Keratinocyte (primary cell): ENCODE measurements at regions not wholly inside any gene's neighbourhood (a gene's known extent, or its start where the extent isn't known, plus 50 kb on each side); places are given as distances from the start of the nearest gene placed in this dataset.

ENCODE experiments used
- DNase-seq: peaks from one replicate; pipeline ENCODE4 v3.0.0-alpha.2; 2011; ENCODE audit warnings: low read depth, missing footprints, low spot score
- FAIRE-seq: peaks from 2 replicates; lab custom pipeline; 2011; peaks lifted over from hg19 to GRCh38; lab: Jason Lieb, UNC
- H2AFZ ChIP-seq: 2 replicates; pipeline ENCODE4 v1.6.0; 2012; ENCODE audit warnings: low read length, control low read depth, inconsistent platforms; ENCODE audit not compliant: control insufficient read depth
- H3K27ac ChIP-seq: 2 replicates; pipeline ENCODE4 v1.5.1; 2011; ENCODE audit warnings: low read length; ENCODE audit not compliant: control insufficient read depth, insufficient read depth
- H3K27me3 ChIP-seq: 3 replicates; pipeline ENCODE4 v1.6.0; 2011; ENCODE audit warnings: low read length; ENCODE audit not compliant: control insufficient read depth, insufficient read depth; ENCODE audit errors: extremely low read depth
- H3K36me3 ChIP-seq, 2 experiments: 2 replicates in 1 of 2; 3 replicates in 1 of 2; pipeline ENCODE4 v1.5.1; 2011; ENCODE audit warnings: low read length in 2 of 2, mild to moderate bottlenecking in 1 of 2; ENCODE audit not compliant: control insufficient read depth in 2 of 2, insufficient read depth in 2 of 2; ENCODE audit errors: extremely low read depth in 1 of 2
- H3K4me1 ChIP-seq: 3 replicates; pipeline ENCODE4 v1.5.1; 2011; ENCODE audit warnings: low read length; ENCODE audit not compliant: control insufficient read depth, insufficient read depth; ENCODE audit errors: extremely low read depth
- H3K4me2 ChIP-seq: 3 replicates; pipeline ENCODE4 v1.6.0; 2011; ENCODE audit warnings: low read depth, low read length; ENCODE audit not compliant: control insufficient read depth, insufficient read depth; ENCODE audit errors: extremely low read depth
- H3K4me3 ChIP-seq, 3 experiments: fragments of 200-600 bp in 1 of 3; sonication (generic) in 1 of 3; 2 replicates in 2 of 3; 3 replicates in 1 of 3; pipeline ENCODE4 v1.5.1; 2011 to 2016; ENCODE audit warnings: low read length in 3 of 3, mild to moderate bottlenecking in 3 of 3, control low read depth in 2 of 3, inconsistent platforms in 1 of 3, low read depth in 1 of 3, mixed read lengths in 1 of 3, mixed run types in 1 of 3, moderate library complexity in 1 of 3; ENCODE audit not compliant: control insufficient read depth in 2 of 3, insufficient read depth in 2 of 3; ENCODE audit errors: extremely low read depth in 1 of 3
- H3K79me2 ChIP-seq: 2 replicates; pipeline ENCODE4 v1.6.0; 2012; ENCODE audit warnings: low read length; ENCODE audit not compliant: control insufficient read depth, insufficient read depth
- H3K9ac ChIP-seq: 3 replicates; pipeline ENCODE4 v1.6.0; 2011; ENCODE audit warnings: low read length; ENCODE audit not compliant: control insufficient read depth, insufficient read depth; ENCODE audit errors: extremely low read depth
- H3K9me1 ChIP-seq: 3 replicates; pipeline ENCODE4 v1.6.0; 2011; ENCODE audit warnings: low read length; ENCODE audit not compliant: control insufficient read depth, insufficient read depth; ENCODE audit errors: extremely low read depth
- H3K9me3 ChIP-seq: 2 replicates; pipeline ENCODE4 v1.5.1; 2012; ENCODE audit warnings: low read depth, low read length; ENCODE audit not compliant: control insufficient read depth
- H4K20me1 ChIP-seq: 3 replicates; pipeline ENCODE4 v1.6.0; 2011; ENCODE audit warnings: low read length; ENCODE audit not compliant: control insufficient read depth, insufficient read depth; ENCODE audit errors: extremely low read depth
- CTCF ChIP-seq, 3 experiments: IDR thresholded peaks in 1 of 3; conservative IDR thresholded peaks in 1 of 3; optimal IDR thresholded peaks in 1 of 3; 2 replicates in 2 of 3; 3 replicates in 1 of 3; pipeline versions ENCODE3 to v1.5.1; 2011; ENCODE audit warnings: low read length in 3 of 3, mild to moderate bottlenecking in 3 of 3, moderate library complexity in 2 of 3, control low read depth in 1 of 3, inconsistent platforms in 1 of 3; ENCODE audit not compliant: insufficient read depth in 2 of 3; ENCODE audit errors: extremely low read depth in 1 of 3
- EZH2 ChIP-seq: IDR thresholded peaks from one replicate; pipeline ENCODE4 v1.6.1; 2012; ENCODE audit warnings: inconsistent platforms, mild to moderate bottlenecking, low read length, moderate library complexity
- dilution Hi-C: fragments of 300-500 bp; cut with MboI; formaldehyde crosslinking; loops from one replicate; pipeline ENCODE4 v1.7.0; 2020; ENCODE audit warnings: low sequenced_read_pairs; ENCODE audit not compliant: extremely low pct_ligation_motif_present

DNA sequence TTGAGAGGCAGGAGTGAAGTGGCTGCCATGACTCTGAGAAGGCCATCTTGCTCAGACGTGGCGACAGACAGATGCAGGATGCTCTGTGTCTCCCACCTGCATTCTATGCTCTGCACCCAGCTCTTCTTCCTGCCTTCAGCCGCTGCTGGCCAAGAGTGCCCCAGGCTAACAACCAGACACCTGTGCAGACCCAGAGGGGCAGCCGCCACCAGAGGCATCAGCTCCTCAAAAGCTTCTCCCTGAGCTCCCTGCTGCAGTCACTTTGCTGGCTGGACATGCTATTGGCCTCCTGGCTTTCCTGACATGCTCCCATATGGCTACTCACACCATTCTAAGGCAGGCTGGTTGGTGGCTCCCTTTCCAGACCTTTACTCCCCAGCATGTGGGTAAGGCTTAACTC lies 70.6 kb upstream of the GRB10 start:
- no peak for DNase-seq
- Histone ChIP-seq H3K4me1 (no peaks in the 10 kb centered on the region), H4K20me1 (no peaks in the 10 kb centered on the region), H3K9me1 (no peaks in the 10 kb centered on the region), H3K27me3 (peaks cover 37% of the 10 kb centered on the region), H3K36me3 (no peaks in the 10 kb centered on the region), H3K4me2 (no peak overlapping the region), H3K4me3 (no peak overlapping the region), H3K9ac (no peak overlapping the region), H3K79me2 (no peaks in the 10 kb centered on the region), H3K9me3 (no peaks in the 10 kb centered on the region), H2AFZ (no peak overlapping the region), H3K27ac (no peak overlapping the region)
- FAIRE-seq: no peak
- dilution Hi-C loops: no loop called here
- TF ChIP-seq CTCF (optimal IDR thresholded peaks at IDR 0.05 in 1 of 3, IDR thresholded peaks at IDR 0.05 in 1 of 3, conservative IDR thresholded peaks at IDR 0.05 in 1 of 3; ENCODE audit: extremely low read depth in 1 of 3, insufficient read depth in 2 of 3, low read length in 3 of 3) (no peak), EZH2 (no peak)

- H3K36me3 ChIP-seq: no peaks in the 10 kb centered on the region
- no peak overlapping the region for H3K9ac ChIP-seq
- FAIRE-seq (no peak), DNase-seq (no peak)
- no peaks in the 10 kb centered on the region for H3K79me2 ChIP-seq
- peaks cover 37% of the 10 kb centered on the region for H3K27me3 ChIP-seq
- H3K4me1 ChIP-seq: no peaks in the 10 kb centered on the region
- TF ChIP-seq CTCF (optimal IDR thresholded peaks at IDR 0.05 in 1 of 3, IDR thresholded peaks at IDR 0.05 in 1 of 3, conservative IDR thresholded peaks at IDR 0.05 in 1 of 3; ENCODE audit: extremely low read depth in 1 of 3, insufficient read depth in 2 of 3, low read length in 3 of 3) (no peak), EZH2 (no peak)
- no peaks in the 10 kb centered on the region for H3K9me1 ChIP-seq
- no peak overlapping the region for H2AFZ ChIP-seq
- no peak overlapping the region for H3K4me3 ChIP-seq
- dilution Hi-C loops: no loop called here
- H4K20me1 ChIP-seq: no peaks in the 10 kb centered on the region
- H3K4me2 ChIP-seq: no peak overlapping the region
- no peaks in the 10 kb centered on the region for H3K9me3 ChIP-seq
- no peak overlapping the region for H3K27ac ChIP-seq
These were observed 70.2 kb upstream of the GRB10 start for GRCh38 chr7:50852901-50853300.
